ENCODE measurements at regions not wholly inside any gene's neighbourhood (a gene's known extent, or its start where the extent isn't known, plus 50 kb on each side); places are given as distances from the start of the nearest gene placed in this dataset.

GRCh38 chr15:29465196-29465595 is 195.6 kb upstream of the NSMCE3 start:
- TF ChIP-seq POLR2A (IDR thresholded peaks at IDR 0.05) (no peak), EP300 (IDR thresholded peaks at IDR 0.05) (no peak)

Data from ovary (tissue), 1 donor.